ENCODE measurements at regions not wholly inside any gene's neighbourhood (a gene's known extent, or its start where the extent isn't known, plus 50 kb on each side); places are given as distances from the start of the nearest gene placed in this dataset.

DNA sequence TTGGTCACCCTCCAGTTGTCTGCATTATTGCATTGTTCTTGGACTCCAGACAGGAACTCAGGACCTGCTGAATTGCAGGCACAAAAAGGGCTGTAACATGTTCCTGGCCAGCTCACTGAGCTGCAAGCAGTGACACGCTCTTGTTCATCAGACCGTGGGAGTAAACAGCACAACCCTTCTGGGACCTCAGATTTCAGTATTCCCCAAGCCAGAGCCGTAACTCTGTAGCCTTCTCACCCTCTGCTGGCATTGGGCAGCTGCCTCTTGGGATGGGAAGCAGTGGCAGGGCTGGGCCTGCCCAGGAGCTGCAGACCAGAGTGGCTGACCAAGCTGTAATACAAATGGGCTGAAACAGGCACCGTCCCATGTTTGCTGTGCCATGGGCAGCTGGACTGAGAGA is 607.1 kb upstream of the BCHE start:
- Histone ChIP-seq H3K36me3 (ENCODE audit: insufficient read depth, low read length, poor library complexity, severe bottlenecking) (no peaks in the 10 kb centered on the region), H3K4me1 (ENCODE audit: insufficient read depth, low read length, poor library complexity, severe bottlenecking) (no peaks in the 10 kb centered on the region), H3K27ac (ENCODE audit: low read depth, low read length, poor library complexity, severe bottlenecking) (no peak overlapping the region), H3K4me3 (ENCODE audit: low read depth, low read length, poor library complexity, severe bottlenecking) (no peak overlapping the region), H3K27me3 (replicated peaks; ENCODE audit: insufficient read depth, low read depth, low read length, poor library complexity) (no peaks in the 10 kb centered on the region), H3K9me3 (ENCODE audit: low read depth, low read length, poor library complexity, severe bottlenecking) (no peaks in the 10 kb centered on the region)
- ChIA-PET POLR2A (ENCODE audit: low non-redundant PET) (no interaction called here), CTCF (no interaction called here)
- TF ChIP-seq, protein P1, sequence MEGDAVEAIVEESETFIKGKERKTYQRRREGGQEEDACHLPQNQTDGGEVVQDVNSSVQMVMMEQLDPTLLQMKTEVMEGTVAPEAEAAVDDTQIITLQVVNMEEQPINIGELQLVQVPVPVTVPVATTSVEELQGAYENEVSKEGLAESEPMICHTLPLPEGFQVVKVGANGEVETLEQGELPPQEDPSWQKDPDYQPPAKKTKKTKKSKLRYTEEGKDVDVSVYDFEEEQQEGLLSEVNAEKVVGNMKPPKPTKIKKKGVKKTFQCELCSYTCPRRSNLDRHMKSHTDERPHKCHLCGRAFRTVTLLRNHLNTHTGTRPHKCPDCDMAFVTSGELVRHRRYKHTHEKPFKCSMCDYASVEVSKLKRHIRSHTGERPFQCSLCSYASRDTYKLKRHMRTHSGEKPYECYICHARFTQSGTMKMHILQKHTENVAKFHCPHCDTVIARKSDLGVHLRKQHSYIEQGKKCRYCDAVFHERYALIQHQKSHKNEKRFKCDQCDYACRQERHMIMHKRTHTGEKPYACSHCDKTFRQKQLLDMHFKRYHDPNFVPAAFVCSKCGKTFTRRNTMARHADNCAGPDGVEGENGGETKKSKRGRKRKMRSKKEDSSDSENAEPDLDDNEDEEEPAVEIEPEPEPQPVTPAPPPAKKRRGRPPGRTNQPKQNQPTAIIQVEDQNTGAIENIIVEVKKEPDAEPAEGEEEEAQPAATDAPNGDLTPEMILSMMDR (conservative IDR thresholded peaks at IDR 0.05; ENCODE audit: low read depth, low read length): no peak
- TF ChIP-seq EZH2 (IDR thresholded peaks at IDR 0.05; ENCODE audit: borderline replicate concordance, low read depth, low read length, poor library complexity, severe bottlenecking): no peak
- DNase-seq (ENCODE audit: low spot score): no peak
- BruUV-seq (replicated peaks): no TSS peak
- intact Hi-C loops (cut with micrococcal nuclease; ENCODE audit: unreplicated experiment): no loop called here

DNA sequence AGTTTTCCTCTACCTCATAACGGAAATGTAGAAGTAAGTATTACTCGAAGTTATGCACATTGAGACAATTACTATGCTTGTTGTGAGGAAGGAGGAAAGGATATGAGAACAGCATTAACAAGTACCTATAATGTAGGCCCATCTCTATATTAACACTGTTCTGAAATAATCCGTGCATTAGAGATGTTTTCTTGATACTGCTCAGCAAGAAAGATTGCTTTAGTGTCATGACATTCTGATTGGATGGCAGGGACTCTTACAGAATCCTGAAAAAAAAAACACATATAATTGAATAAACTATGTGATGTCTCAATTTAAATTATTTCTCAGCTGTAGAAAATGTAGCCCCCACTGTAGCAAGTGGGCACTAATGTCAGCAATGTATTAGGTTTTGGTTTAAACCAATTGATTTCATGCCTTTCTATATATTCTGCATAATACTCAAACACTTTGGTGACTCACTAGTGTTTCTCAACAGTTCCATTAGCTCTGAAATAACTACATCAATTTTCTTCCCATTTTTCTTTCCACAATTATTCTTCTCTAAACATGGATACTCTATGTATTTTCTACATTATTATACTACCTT is 598.3 kb upstream of the BCHE start:
- no peak overlapping the region for H3K27ac ChIP-seq (ENCODE audit: low read depth, low read length, poor library complexity, severe bottlenecking)
- CTCF ChIA-PET: no interaction called here
- DNase-seq (ENCODE audit: low spot score): no peak
- no peaks in the 10 kb centered on the region for H3K9me3 ChIP-seq (ENCODE audit: low read depth, low read length, poor library complexity, severe bottlenecking)
- no peak for TF ChIP-seq EZH2 (IDR thresholded peaks at IDR 0.05; ENCODE audit: borderline replicate concordance, low read depth, low read length, poor library complexity, severe bottlenecking)
- TF ChIP-seq, protein P1 (conservative IDR thresholded peaks at IDR 0.05; ENCODE audit: low read depth, low read length): no peak
- no peak overlapping the region for H3K4me3 ChIP-seq (ENCODE audit: low read depth, low read length, poor library complexity, severe bottlenecking)
- H3K27me3 ChIP-seq (replicated peaks; ENCODE audit: insufficient read depth, low read depth, low read length, poor library complexity): no peaks in the 10 kb centered on the region
- intact Hi-C loops (cut with micrococcal nuclease; ENCODE audit: unreplicated experiment): no loop called here
- H3K36me3 ChIP-seq (ENCODE audit: insufficient read depth, low read length, poor library complexity, severe bottlenecking): no peaks in the 10 kb centered on the region
- POLR2A ChIA-PET (ENCODE audit: low non-redundant PET): no interaction called here
- no peaks in the 10 kb centered on the region for H3K4me1 ChIP-seq (ENCODE audit: insufficient read depth, low read length, poor library complexity, severe bottlenecking)
- BruUV-seq (replicated peaks): no TSS peak

DNA sequence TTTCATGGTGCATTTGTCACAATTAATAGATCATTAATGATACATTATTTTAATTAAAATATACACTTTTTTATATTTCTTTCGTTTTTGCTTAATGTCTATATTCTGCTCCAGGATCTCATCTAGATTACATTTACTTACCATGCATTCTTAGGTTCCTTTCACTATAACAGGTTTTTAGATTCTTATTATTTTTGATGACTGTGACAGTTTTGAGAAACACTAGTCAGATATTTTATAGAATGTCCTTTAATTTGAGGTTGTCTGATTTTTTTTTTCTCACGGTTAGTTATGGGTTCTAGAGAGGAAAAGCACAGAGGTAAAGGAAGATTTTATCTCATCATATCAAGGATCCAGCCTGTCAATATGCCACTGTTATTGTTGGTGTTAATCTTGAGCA is 595.8 kb upstream of the BCHE start:
- Histone ChIP-seq H3K4me1 (ENCODE audit: insufficient read depth, low read length, poor library complexity, severe bottlenecking) (no peaks in the 10 kb centered on the region), H3K9me3 (ENCODE audit: low read depth, low read length, poor library complexity, severe bottlenecking) (no peaks in the 10 kb centered on the region), H3K27ac (ENCODE audit: low read depth, low read length, poor library complexity, severe bottlenecking) (no peak overlapping the region), H3K4me3 (ENCODE audit: low read depth, low read length, poor library complexity, severe bottlenecking) (no peak overlapping the region), H3K27me3 (replicated peaks; ENCODE audit: insufficient read depth, low read depth, low read length, poor library complexity) (no peaks in the 10 kb centered on the region), H3K36me3 (ENCODE audit: insufficient read depth, low read length, poor library complexity, severe bottlenecking) (no peaks in the 10 kb centered on the region)
- no TSS peak for BruUV-seq (replicated peaks)
- ChIA-PET POLR2A (ENCODE audit: low non-redundant PET) (no interaction called here), CTCF (no interaction called here)
- no peak for TF ChIP-seq EZH2 (IDR thresholded peaks at IDR 0.05; ENCODE audit: borderline replicate concordance, low read depth, low read length, poor library complexity, severe bottlenecking)
- TF ChIP-seq, protein P1 (conservative IDR thresholded peaks at IDR 0.05; ENCODE audit: low read depth, low read length): no peak
- no peak for DNase-seq (ENCODE audit: low spot score)
- intact Hi-C loops (cut with micrococcal nuclease; ENCODE audit: unreplicated experiment): no loop called here

Measured in A673 (cell line).